HCT116 (cell line): ENCODE measurements at regions not wholly inside any gene's neighbourhood (a gene's known extent, or its start where the extent isn't known, plus 50 kb on each side); places are given as distances from the start of the nearest gene placed in this dataset.
"Not testable (repeated sequence)": the region's sequence is repeated elsewhere in the genome, so short reads cannot be mapped to it uniquely, and the experiment has no call there.

Experiments used
- ATAC-seq: fragments of 200-7000 bp; cut with Tn5 transposase; 2 replicates; pipeline ENCODE4 v1.9.1; 2020; ENCODE audit warnings: mild to moderate bottlenecking, moderate library complexity
- BruUV-seq: library from RNA; stranded (reverse); fragments of 400-500 nt; replicated peaks from 2 replicates; lab custom pipeline; 2021; lab: Mats Ljungman, UMichigan
- CTCF ChIA-PET: fragments of 300-600 bp; sonication (Branson Sonifier 250); formaldehyde crosslinking; loops from one replicate; lab custom pipeline; 2021; ENCODE audit warnings: antibody characterized with exemption; lab: Charles Lee
- POLR2A ChIA-PET: fragments of 300-600, 350-600 bp; sonication (Branson Sonifier 250); formaldehyde crosslinking; loops from one replicate; lab custom pipeline; 2021; ENCODE audit warnings: antibody characterized with exemption; lab: Charles Lee
- RAD21 ChIA-PET, 2 experiments: fragments of 300-600 bp; sonication (Branson Sonifier 250); formaldehyde crosslinking; loops; one replicate each; lab custom pipeline; 2023; ENCODE audit warnings: low total read pairs in 2 of 2; ENCODE audit not compliant: uncharacterized antibody in 2 of 2, unreplicated experiment in 2 of 2, low non-redundant PET in 1 of 2; lab: Charles Lee
- DNase-seq: peaks from one replicate; pipeline ENCODE4 v3.0.0-alpha.2; 2010; ENCODE audit warnings: low read depth, low spot score
- H2AFZ ChIP-seq: fragments of 200-600 bp; shearing (Covaris generic), sonication (generic); 2 replicates; pipeline ENCODE4 v1.6.1; 2017; ENCODE audit warnings: low read depth, mixed run types, mixed read lengths, antibody characterized with exemption, low read length; ENCODE audit not compliant: poor library complexity, severe bottlenecking
- H3K27ac ChIP-seq: 2 replicates; pipeline ENCODE4 v1.5.1; 2012; ENCODE audit warnings: low read depth, low read length
- H3K27me3 ChIP-seq: fragments of 200-600 bp; sonication (generic); 2 replicates; pipeline ENCODE4 v1.6.1; 2016; ENCODE audit warnings: mixed run types, low read length, mixed read lengths; ENCODE audit not compliant: insufficient read depth
- H3K36me3 ChIP-seq, 2 experiments: fragments of 200-500 bp in 1 of 2; fragments of 200-600 bp in 1 of 2; sonication (Bioruptor generic) in 1 of 2; sonication (generic) in 1 of 2; 2 replicates each; pipeline versions ENCODE4 v1.5.1 to v1.6.1; 2014 to 2016; ENCODE audit warnings: low read length in 2 of 2, inconsistent platforms in 1 of 2, mixed read lengths in 1 of 2, mixed run types in 1 of 2; ENCODE audit not compliant: insufficient read depth in 2 of 2, control insufficient read depth in 1 of 2
- H3K4me1 ChIP-seq, 2 experiments: fragments of 200-600 bp in 1 of 2; sonication (generic) in 1 of 2; 2 replicates each; pipeline versions ENCODE4 v1.5.1 to v1.6.1; 2012 to 2017; ENCODE audit warnings: low read length in 2 of 2, inconsistent platforms in 1 of 2, mild to moderate bottlenecking in 1 of 2, mixed read lengths in 1 of 2, mixed run types in 1 of 2, moderate library complexity in 1 of 2; ENCODE audit not compliant: insufficient read depth in 2 of 2, control insufficient read depth in 1 of 2
- H3K4me2 ChIP-seq: fragments of 200-600 bp; sonication (generic); 2 replicates; pipeline ENCODE4 v1.6.1; 2017; ENCODE audit warnings: mixed run types, low read length, mixed read lengths
- H3K4me3 ChIP-seq, 2 experiments: fragments of 200-600 bp in 1 of 2; sonication (generic) in 1 of 2; replicated peaks in 1 of 2; 2 replicates each; pipeline ENCODE4 v1.5.1; 2011 to 2016; ENCODE audit warnings: low read length in 2 of 2, control low read depth in 1 of 2, low read depth in 1 of 2, mild to moderate bottlenecking in 1 of 2, mixed read lengths in 1 of 2, mixed run types in 1 of 2
- H3K79me2 ChIP-seq: fragments of 200-600 bp; sonication (generic); 2 replicates; pipeline ENCODE4 v1.6.1; 2017; ENCODE audit warnings: mild to moderate bottlenecking, mixed run types, low read length, moderate library complexity, mixed read lengths; ENCODE audit not compliant: insufficient read depth
- H3K9ac ChIP-seq: fragments of 200-600 bp; sonication (generic); 2 replicates; pipeline ENCODE4 v1.6.1; 2016; ENCODE audit warnings: low read length, mixed read lengths
- H3K9me2 ChIP-seq: fragments of 200-600 bp; sonication (generic), shearing (Covaris generic); 2 replicates; pipeline ENCODE4 v1.6.1; 2017; ENCODE audit warnings: mixed run types, mild to moderate bottlenecking, moderate library complexity; ENCODE audit not compliant: insufficient read depth
- H3K9me3 ChIP-seq, 2 experiments: fragments of 200-500 bp in 1 of 2; fragments of 200-600 bp in 1 of 2; sonication (Bioruptor generic) in 1 of 2; sonication (generic) in 1 of 2; 2 replicates each; pipeline ENCODE4 v1.6.1; 2014 to 2017; ENCODE audit warnings: low read length in 2 of 2, mixed read lengths in 2 of 2, inconsistent platforms in 1 of 2, low read depth in 1 of 2, mild to moderate bottlenecking in 1 of 2, mixed run types in 1 of 2, moderate library complexity in 1 of 2; ENCODE audit not compliant: control insufficient read depth in 1 of 2, insufficient read depth in 1 of 2
- H4K20me1 ChIP-seq: fragments of 200-600 bp; sonication (generic), shearing (Covaris generic); 2 replicates; pipeline ENCODE4 v1.6.1; 2017; ENCODE audit warnings: mixed run types, mild to moderate bottlenecking, moderate library complexity; ENCODE audit not compliant: insufficient read depth
- ATF3 ChIP-seq: IDR thresholded peaks from 2 replicates; pipeline ENCODE4 v1.6.1; 2012
- CBX3 ChIP-seq: IDR thresholded peaks from 2 replicates; pipeline ENCODE4 v1.6.1; 2012; ENCODE audit warnings: low read depth
- CEBPB ChIP-seq: IDR thresholded peaks from 2 replicates; pipeline ENCODE4 v1.6.1; 2012; ENCODE audit warnings: low read depth
- CTCF ChIP-seq, 3 experiments: fragments of 200-600 bp in 1 of 3; sonication (generic) in 1 of 3; IDR thresholded peaks in 2 of 3; conservative IDR thresholded peaks in 1 of 3; 2 replicates each; pipeline ENCODE4 v1.5.1; 2012 to 2017; ENCODE audit warnings: low read depth in 2 of 3, low read length in 2 of 3, antibody characterized with exemption in 1 of 3, borderline replicate concordance in 1 of 3, control low read depth in 1 of 3, mild to moderate bottlenecking in 1 of 3, mixed read lengths in 1 of 3, mixed run types in 1 of 3, moderate library complexity in 1 of 3; ENCODE audit not compliant: insufficient read depth in 1 of 3
- ELF1 ChIP-seq: IDR thresholded peaks from 2 replicates; pipeline ENCODE4 v1.6.1; 2012; ENCODE audit warnings: low read depth, borderline replicate concordance
- EZH2 ChIP-seq: fragments of 200-600 bp; sonication (generic); IDR thresholded peaks from 2 replicates; pipeline ENCODE4 v1.6.1; 2017; ENCODE audit warnings: antibody characterized with exemption, mixed run types
- MAX ChIP-seq: IDR thresholded peaks from 2 replicates; pipeline ENCODE4 v1.6.1; 2012
- POLR2A ChIP-seq: IDR thresholded peaks from 2 replicates; pipeline ENCODE4 v1.7.0; 2011; ENCODE audit warnings: borderline replicate concordance; ENCODE audit not compliant: insufficient read depth, insufficient read length; ENCODE audit errors: extremely low read depth
- POLR2AphosphoS5 ChIP-seq: IDR thresholded peaks from 2 replicates; pipeline ENCODE4 v1.6.1; 2011; ENCODE audit warnings: mild to moderate bottlenecking, low read depth, low read length, moderate library complexity
- SIN3A ChIP-seq: IDR thresholded peaks from 2 replicates; pipeline ENCODE4 v1.6.1; 2012; ENCODE audit warnings: low read depth
- SP1 ChIP-seq: IDR thresholded peaks from 2 replicates; pipeline ENCODE4 v1.6.1; 2012; ENCODE audit warnings: low read depth
- SRF ChIP-seq: IDR thresholded peaks from 2 replicates; pipeline ENCODE4 v1.6.1; 2012; ENCODE audit warnings: low read depth
- TCF7L2 ChIP-seq: IDR thresholded peaks from 2 replicates; pipeline ENCODE4 v1.7.0; 2011; ENCODE audit warnings: borderline replicate concordance, inconsistent platforms; ENCODE audit not compliant: insufficient read depth, insufficient read length; ENCODE audit errors: extremely low read depth
- ZBTB33 ChIP-seq: IDR thresholded peaks from 2 replicates; pipeline ENCODE4 v1.6.1; 2011; ENCODE audit warnings: mild to moderate bottlenecking, low read length, moderate library complexity; ENCODE audit not compliant: insufficient replicate concordance; ENCODE audit errors: extremely low read depth
- ZFX ChIP-seq: fragments of 450-650 bp; IDR thresholded peaks from 2 replicates; pipeline ENCODE4 v1.6.1; 2017
- ZNF274 ChIP-seq: fragments of 200-500 bp; sonication (Bioruptor generic); IDR thresholded peaks from 2 replicates; pipeline ENCODE4 v1.6.1; 2014; ENCODE audit warnings: mild to moderate bottlenecking, low read depth, low read length, inconsistent platforms
- intact Hi-C: fragments of 100-400 bp; cut with micrococcal nuclease; formaldehyde crosslinking; loops from 2 replicates; pipeline ENCODE4 v1.10.0; 2022

- no TSS peak for BruUV-seq
- Histone ChIP-seq H2AFZ (no peak overlapping the region), H3K4me3 (no peak overlapping the region), H3K79me2 (no peaks in the 10 kb centered on the region), H3K9ac (no peak overlapping the region), H3K9me3 (no peaks in the 10 kb centered on the region), H3K4me2 (no peak overlapping the region), H3K9me2 (no peaks in the 10 kb centered on the region), H3K27me3 (no peaks in the 10 kb centered on the region), H3K36me3 (no peaks in the 10 kb centered on the region), H4K20me1 (no peaks in the 10 kb centered on the region), H3K27ac (no peak overlapping the region), H3K4me1 (no peaks in the 10 kb centered on the region)
- DNase-seq (no peak), ATAC-seq (no peak)
- RAD21 ChIA-PET = no interaction called here
- POLR2A ChIA-PET = no interaction called here
- CTCF ChIA-PET = interaction anchor here (1.0 kb wide), 1 partner anchor 9 kb away, joined by 6 read pairs; no protein-coding TSS in a partner anchor
- intact Hi-C loops = no loop called here
- TF ChIP-seq CBX3 (no peak), ZBTB33 (no peak), ZNF274 (no peak), POLR2AphosphoS5 (no peak), POLR2A (no peak), SIN3A (no peak), SRF (no peak), TCF7L2 (no peak), CEBPB (no peak), SP1 (no peak), ATF3 (no peak), EZH2 (no peak), ELF1 (no peak), MAX (no peak), CTCF (IDR thresholded peaks at IDR 0.05 in 2 of 3, conservative IDR thresholded peaks at IDR 0.05 in 1 of 3; ENCODE audit: borderline replicate concordance in 1 of 3, insufficient read depth in 1 of 3, low read depth in 2 of 3, low read length in 2 of 3) (no peak), ZFX (no peak)
Measured at GRCh38 chr6:27742833-27743573, 169.2 kb downstream of the OR2B2 start.

- H3K9me2 ChIP-seq, H3K9ac ChIP-seq, intact Hi-C loops, H3K27ac ChIP-seq, H3K27me3 ChIP-seq, ATAC-seq, POLR2A ChIA-PET, RAD21 ChIA-PET, BruUV-seq, H3K79me2 ChIP-seq, H2AFZ ChIP-seq, H3K4me2 ChIP-seq, H3K4me3 ChIP-seq, H3K9me3 ChIP-seq, H4K20me1 ChIP-seq, H3K36me3 ChIP-seq, H3K4me1 ChIP-seq, DNase-seq: not testable (repeated sequence)
- CTCF ChIA-PET = interaction anchor here (2.1 kb wide), 1 partner anchor 13 kb away, joined by 8 read pairs; no protein-coding TSS in a partner anchor
Measured at GRCh38 chr6:27739902-27740301, 172.3 kb downstream of the OR2B2 start.
